Lower leg skin (tissue), 3 donors: ENCODE measurements at regions not wholly inside any gene's neighbourhood (a gene's known extent, or its start where the extent isn't known, plus 50 kb on each side); places are given as distances from the start of the nearest gene placed in this dataset.
"Not testable (repeated sequence)": the region's sequence is repeated elsewhere in the genome, so short reads cannot be mapped to it uniquely, and the experiment has no call there.

Experiments used
- POLR2A ChIP-seq, 2 donors: fragments of 450-650 bp; IDR thresholded peaks; one replicate each; pipeline ENCODE4 v1.6.1; 2016 to 2017; ENCODE audit warnings: antibody characterized with exemption in 2 of 2, mild to moderate bottlenecking in 1 of 2, moderate library complexity in 1 of 2
- TF ChIP-seq, protein P1 (sequence below), 3 donors: fragments of 450-650 bp; IDR thresholded peaks; one replicate each; pipeline ENCODE4 v1.5.1; 2016; ENCODE audit warnings: antibody characterized with exemption in 3 of 3, mild to moderate bottlenecking in 3 of 3, moderate library complexity in 2 of 3

DNA sequence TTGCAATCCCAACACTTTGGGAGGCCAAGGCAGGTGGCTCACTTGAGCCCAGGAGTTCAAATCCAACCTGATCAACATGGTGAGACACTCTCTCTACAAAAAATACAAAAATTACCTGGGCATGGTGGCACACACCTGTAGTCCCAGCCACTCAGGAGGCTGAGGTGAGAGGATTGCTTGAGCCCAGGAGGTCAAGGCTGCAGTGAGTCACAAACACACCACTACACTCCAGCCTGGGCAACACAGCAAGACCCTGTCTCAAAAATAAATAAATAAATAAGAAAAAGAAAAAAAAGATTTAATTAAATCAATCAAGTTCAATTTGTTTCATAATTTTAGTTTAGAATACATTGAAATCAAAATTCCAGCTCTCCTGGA, 242.2 kb downstream of the LY86 start:
- TF ChIP-seq, protein P1, sequence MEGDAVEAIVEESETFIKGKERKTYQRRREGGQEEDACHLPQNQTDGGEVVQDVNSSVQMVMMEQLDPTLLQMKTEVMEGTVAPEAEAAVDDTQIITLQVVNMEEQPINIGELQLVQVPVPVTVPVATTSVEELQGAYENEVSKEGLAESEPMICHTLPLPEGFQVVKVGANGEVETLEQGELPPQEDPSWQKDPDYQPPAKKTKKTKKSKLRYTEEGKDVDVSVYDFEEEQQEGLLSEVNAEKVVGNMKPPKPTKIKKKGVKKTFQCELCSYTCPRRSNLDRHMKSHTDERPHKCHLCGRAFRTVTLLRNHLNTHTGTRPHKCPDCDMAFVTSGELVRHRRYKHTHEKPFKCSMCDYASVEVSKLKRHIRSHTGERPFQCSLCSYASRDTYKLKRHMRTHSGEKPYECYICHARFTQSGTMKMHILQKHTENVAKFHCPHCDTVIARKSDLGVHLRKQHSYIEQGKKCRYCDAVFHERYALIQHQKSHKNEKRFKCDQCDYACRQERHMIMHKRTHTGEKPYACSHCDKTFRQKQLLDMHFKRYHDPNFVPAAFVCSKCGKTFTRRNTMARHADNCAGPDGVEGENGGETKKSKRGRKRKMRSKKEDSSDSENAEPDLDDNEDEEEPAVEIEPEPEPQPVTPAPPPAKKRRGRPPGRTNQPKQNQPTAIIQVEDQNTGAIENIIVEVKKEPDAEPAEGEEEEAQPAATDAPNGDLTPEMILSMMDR (IDR thresholded peaks at IDR 0.05): not testable (repeated sequence)
- TF ChIP-seq POLR2A (IDR thresholded peaks at IDR 0.05): not testable (repeated sequence)
